ENCODE measurements at regions not wholly inside any gene's neighbourhood (a gene's known extent, or its start where the extent isn't known, plus 50 kb on each side); places are given as distances from the start of the nearest gene placed in this dataset.

GRCh38 chr2:38438883-38439612, 62.0 kb upstream of the ATL2 start:
- DNase-seq (ENCODE audit: low spot score), result no peak
- in situ Hi-C loops (cut with HindIII; ENCODE audit: extremely low pct_ligation_motif_present, low pct_unique_long_range_greater_than_20kb) (no loop called here), intact Hi-C loops (cut with micrococcal nuclease; ENCODE audit: unreplicated experiment) (no loop called here)
- Histone ChIP-seq H3K36me3 (replicated peaks in 1 of 2; ENCODE audit: control insufficient read depth in 1 of 2, insufficient read depth in 2 of 2, low read length in 2 of 2) (no peaks in the 10 kb centered on the region), H2AFZ (ENCODE audit: low read length) (no peak overlapping the region), H3K4me3 (replicated peaks in 1 of 3; ENCODE audit: insufficient read depth in 1 of 3, low read depth in 2 of 3, low read length in 3 of 3) (no peak overlapping the region), H3K4me1 (ENCODE audit: insufficient read depth, low read length) (peaks cover 66% of the 10 kb centered on the region), H3K79me2 (ENCODE audit: insufficient read depth, low read length) (no peaks in the 10 kb centered on the region), H3K27ac (ENCODE audit: extremely low read length, insufficient read depth, low read length) (no peak overlapping the region), H3K9me3 (ENCODE audit: low read length) (no peaks in the 10 kb centered on the region; the same call in 1 of the 2 replicates), H4K20me1 (ENCODE audit: insufficient read depth, low read length) (no peaks in the 10 kb centered on the region), H3K4me2 (ENCODE audit: low read depth, low read length) (no peak overlapping the region), H3K27me3 (ENCODE audit: control insufficient read depth in 1 of 2, insufficient read depth in 2 of 2, low read length in 2 of 2) (peaks cover 0 to 15% of the 10 kb centered on the region in 2 experiments; a peak in 2 of 5 replicates), H3K9ac (ENCODE audit: insufficient read depth, low read depth, low read length) (no peak overlapping the region)
- POLR2A ChIA-PET, result no interaction called here
- TF ChIP-seq ZNF770 (CRISPR knock-in tag; IDR thresholded peaks at IDR 0.05) (no peak), ELF3 (CRISPR knock-in tag; IDR thresholded peaks at IDR 0.05) (no peak), POLR2A (IDR thresholded peaks at IDR 0.05; ENCODE audit: insufficient read depth in 1 of 2, low read depth in 2 of 2, low read length in 2 of 2) (no peak), RNF219 (CRISPR knock-in tag; IDR thresholded peaks at IDR 0.05) (no peak), HNF4G (IDR thresholded peaks at IDR 0.05; ENCODE audit: borderline replicate concordance, low read depth, low read length) (no peak), HNF4G (CRISPR knock-in tag; IDR thresholded peaks at IDR 0.05; ENCODE audit: borderline replicate concordance, low read depth) (no peak), KAT2B (IDR thresholded peaks at IDR 0.05; ENCODE audit: borderline replicate concordance, low read depth, low read length) (no peak), BRF2 (CRISPR knock-in tag; IDR thresholded peaks at IDR 0.05) (no peak), NFIB (CRISPR knock-in tag; IDR thresholded peaks at IDR 0.05; ENCODE audit: borderline replicate concordance) (no peak), MIER3 (CRISPR knock-in tag; IDR thresholded peaks at IDR 0.05; ENCODE audit: borderline replicate concordance) (no peak), SALL2 (CRISPR knock-in tag; IDR thresholded peaks at IDR 0.05) (no peak), IRF2 (CRISPR knock-in tag; IDR thresholded peaks at IDR 0.05) (no peak), TAF1 (CRISPR knock-in tag; IDR thresholded peaks at IDR 0.05) (no peak), FLYWCH1 (CRISPR knock-in tag; IDR thresholded peaks at IDR 0.05) (no peak), KLF9 (CRISPR knock-in tag; IDR thresholded peaks at IDR 0.05; ENCODE audit: low read depth) (no peak), RNF2 (conservative IDR thresholded peaks at IDR 0.05; ENCODE audit: low read depth) (no peak), HOXD1 (CRISPR knock-in tag; IDR thresholded peaks at IDR 0.05) (no peak), YEATS4 (CRISPR knock-in tag; IDR thresholded peaks at IDR 0.05; ENCODE audit: borderline replicate concordance) (no peak), ZNF430 (CRISPR knock-in tag; IDR thresholded peaks at IDR 0.05) (no peak), ZNF34 (CRISPR knock-in tag; IDR thresholded peaks at IDR 0.05; ENCODE audit: borderline replicate concordance) (no peak)
- WGBS (ENCODE audit: low lambda C conversion rate), result 28% methylated on average over 2 of the region's 2 CpGs
- no peak for ATAC-seq
- CTCF ChIA-PET (ENCODE audit: low intra/inter-chr PET ratio, low total read pairs), result no interaction called here
- FAIRE-seq, result no peak
- BruUV-seq (replicated peaks), result no TSS peak
